Middle frontal gyrus (tissue), 1 donor: ENCODE measurements at regions not wholly inside any gene's neighbourhood (a gene's known extent, or its start where the extent isn't known, plus 50 kb on each side); places are given as distances from the start of the nearest gene placed in this dataset.

ENCODE experiments used
- DNase-seq: peaks from one replicate; pipeline ENCODE4 v3.0.0-alpha.2; 2015; ENCODE audit warnings: low spot score; ENCODE audit errors: extremely low spot score

DNA sequence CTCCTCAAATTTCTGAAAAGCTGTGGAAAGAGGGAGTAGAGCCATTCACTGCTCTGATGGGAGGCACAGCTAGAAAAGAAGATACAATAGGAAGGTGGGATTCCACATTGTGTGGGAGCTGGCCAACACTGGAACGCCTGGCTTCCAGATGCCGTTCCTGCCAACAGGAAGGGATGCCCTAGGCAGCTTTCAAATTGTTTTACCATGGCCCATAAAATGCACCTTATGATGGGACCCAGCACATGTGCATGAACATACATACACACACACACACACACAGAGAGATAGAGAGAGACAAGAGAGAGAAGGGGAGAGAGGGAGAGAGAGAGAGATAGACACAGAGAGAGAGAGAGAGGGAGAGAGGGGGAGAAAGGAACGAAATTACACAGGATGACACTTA lies 86.1 kb upstream of the BZW1 start:
- no peak for DNase-seq

DNA sequence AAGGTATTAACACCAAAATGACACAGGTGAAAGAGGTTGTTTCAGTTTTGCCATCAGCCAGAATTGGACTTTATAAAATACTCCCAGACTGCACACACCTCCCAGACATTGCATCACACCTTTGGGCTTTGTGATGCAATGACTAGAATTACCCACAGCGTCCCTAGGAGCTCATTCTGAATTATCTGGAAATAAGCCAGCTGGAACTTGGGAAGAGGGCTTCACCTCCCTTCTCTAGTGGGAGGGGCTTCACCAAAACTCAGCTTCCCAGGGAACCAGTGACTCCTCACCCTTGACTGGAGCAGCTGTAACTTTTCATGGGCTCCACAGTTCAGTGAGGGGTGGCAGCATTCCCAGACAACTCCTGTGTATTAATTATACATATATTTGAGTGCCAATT lies 83.1 kb upstream of the BZW1 start:
- no peak for DNase-seq

DNA sequence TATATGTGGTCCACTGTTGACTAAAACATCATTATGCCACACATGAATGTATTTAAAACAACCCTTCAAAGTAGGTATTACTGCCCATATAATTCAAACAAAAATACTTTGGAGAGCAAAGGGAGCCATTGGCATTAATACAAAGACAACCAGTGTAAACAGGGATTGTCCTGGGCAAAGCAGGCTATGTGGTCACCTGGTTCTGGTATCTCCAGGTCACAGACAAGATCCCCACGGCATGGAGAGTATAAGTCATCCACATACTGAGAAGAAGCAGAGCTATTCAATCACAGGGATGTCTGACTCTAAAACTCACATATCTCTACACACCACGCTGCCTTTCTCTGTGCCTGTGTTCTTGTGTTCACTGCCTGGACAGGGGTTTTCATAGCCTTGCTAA lies 81.4 kb upstream of the BZW1 start:
- no peak for DNase-seq

DNA sequence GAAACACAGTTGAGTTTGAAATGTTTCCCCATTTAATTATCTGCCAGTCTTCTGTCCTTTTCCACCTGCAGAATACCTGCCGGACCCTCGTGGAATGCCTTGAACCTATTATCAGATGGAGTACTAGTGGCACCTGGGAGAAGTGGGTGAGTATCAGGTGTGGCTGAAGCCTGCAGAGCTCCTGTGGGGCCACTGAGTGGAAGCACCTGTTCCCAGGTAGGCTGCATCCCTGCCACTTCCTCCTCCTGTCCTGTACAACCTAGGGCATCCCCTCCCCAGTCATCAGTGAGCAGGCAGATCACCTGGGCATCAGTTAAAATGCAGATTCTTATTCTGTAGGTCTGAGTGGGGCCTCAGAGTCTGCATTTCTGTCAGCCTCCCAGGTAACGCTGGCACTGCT lies 80.8 kb upstream of the BZW1 start:
- DNase-seq = no peak

GRCh38 chr2:200732866-200733265 lies 78.8 kb upstream of the BZW1 start:
- no peak for DNase-seq

DNA sequence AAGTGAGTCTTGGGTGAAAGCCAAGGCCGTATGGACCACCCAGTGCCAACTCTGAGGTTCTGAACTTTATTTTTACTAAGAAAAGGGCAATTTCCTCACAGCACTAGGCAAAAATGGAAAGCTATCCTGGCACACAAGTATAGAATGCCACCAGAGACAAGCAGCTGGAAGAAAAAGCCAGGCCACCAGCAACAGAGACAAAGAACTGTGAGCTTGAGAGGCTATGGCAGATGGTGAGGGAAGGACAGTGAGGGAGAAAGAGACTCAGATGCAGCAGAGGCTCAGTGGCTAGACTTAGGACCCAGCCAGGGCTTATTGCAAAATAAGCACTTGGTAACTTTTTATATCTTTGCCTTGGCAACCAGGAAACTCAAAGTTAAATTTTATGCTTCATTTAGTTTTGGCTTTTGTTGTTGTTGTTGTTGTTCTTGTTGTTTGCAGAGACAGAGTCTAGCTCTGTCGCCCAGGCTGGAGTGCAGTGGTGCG lies 78.0 kb upstream of the BZW1 start:
- no peak for DNase-seq

DNA sequence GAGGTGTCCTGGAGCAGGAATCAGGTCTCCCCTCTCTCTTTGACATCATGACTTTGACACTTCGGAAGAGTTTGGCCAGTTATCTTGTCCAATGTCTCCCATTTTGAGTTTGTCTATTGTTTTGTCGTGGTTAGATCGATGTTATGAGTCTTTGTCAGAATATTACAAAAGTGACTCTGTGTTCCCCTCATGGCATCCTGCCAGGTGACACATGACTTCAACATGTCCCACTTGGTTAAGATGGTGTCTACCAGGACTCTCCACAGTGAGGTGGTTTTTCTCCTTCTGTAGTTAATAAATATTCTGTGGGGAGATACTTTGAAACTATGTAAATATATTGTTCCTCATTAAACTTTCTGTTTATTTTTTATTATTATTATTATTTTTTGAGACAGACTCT lies 76.6 kb upstream of the BZW1 start:
- DNase-seq = peak; percentile 48

DNA sequence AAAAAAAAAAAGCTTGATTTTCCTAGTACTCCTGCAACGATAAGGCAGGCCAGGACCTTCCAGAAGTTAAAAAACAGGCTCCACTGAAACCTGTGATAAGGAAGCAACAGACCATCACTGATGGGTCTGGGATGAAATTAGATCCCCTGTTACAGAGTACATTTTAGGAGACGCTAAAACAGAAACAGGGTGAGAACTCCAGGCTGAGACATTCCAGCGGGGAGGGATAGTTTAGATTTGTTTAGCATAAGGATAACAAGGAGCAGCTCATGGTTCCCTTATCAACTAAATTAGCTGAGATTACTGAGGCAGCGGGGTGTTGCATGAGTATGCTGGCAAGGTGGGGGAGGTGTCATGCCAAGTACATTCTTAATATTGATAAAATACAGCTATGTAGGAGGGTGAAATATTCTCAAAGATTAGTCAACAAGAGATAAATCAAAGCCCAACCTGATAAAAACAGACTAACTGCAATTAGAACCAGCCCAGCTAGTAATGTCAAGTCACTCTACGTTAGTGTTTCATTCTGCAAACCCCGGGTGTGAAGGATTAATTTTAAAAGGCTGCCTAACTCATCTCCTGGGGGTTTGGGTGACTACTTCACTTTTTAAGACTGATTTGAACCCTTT lies 75.0 kb upstream of the BZW1 start:
- no peak for DNase-seq

- DNase-seq = no peak
These were observed 74.1 kb upstream of the BZW1 start for GRCh38 chr2:200737585-200737984.

GRCh38 chr2:200738590-200738989 lies 73.1 kb upstream of the BZW1 start:
- DNase-seq = no peak

- DNase-seq = no peak
These were observed 70.8 kb upstream of the BZW1 start for GRCh38 chr2:200740907-200741306.

DNA sequence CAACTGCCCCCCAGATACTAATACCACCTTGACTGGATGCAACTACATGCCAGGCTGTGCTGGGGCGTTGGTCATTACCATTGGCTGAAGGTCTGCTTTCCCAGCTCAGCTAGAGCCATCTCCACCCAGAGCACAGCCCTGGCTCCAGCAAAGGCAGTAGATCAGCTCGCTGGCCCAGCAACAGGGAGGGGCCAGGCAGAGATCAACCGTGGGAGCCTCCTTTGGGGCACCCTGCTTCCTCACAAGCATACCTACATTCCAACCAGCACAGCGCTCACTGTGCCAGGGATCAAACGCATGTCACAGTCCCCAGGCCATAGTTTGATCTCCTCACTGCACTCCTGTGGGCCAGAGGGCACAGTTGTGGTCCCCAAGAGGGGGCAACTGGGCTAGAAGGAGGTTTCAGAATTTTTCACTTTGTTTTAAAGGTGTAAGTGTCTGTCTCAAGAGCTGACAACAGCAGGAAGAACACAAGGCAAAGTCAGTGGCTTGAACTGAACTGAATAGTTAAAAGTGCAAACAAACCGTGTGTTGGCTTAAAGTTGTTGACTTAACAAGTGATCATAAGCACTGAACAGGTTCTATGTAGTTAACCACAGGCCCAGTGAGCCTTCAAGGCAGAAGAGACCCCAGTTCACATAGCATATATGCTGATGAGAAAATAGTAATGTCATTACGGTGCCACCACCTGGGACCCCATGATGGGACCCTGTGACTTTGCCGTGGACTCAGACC lies 70.1 kb upstream of the BZW1 start:
- DNase-seq = no peak

- no peak for DNase-seq
These were observed 69.3 kb upstream of the BZW1 start for GRCh38 chr2:200742426-200742825.

DNA sequence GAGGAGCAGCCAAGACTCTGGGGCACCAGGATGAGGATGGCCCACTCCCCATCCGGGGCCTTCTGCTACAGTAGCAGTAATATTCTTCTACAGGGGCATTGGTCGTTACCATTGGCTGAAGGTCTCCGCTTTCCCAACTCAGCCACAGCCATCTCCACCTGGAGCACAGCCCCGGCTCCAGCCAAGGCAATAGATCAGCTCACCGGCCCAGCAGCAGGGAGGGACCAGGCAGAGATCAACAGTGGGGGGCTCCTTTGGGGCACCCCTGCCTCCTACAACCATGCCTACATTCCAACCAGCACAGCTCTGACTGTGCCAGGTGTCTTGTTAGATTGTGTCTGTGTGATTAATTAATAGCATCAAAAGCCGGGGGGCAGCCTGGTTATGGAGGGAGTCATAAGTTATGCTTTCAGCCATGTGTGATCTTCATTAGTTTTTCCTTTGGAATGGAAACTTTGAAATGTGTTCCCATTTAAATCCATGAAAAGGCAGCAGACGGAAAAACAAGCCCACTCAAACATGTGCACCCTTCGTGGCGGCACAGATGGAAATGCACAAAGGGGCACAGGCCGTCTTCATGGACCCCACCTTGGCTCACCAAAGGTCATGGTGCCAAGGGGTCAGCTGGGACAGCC lies 68.6 kb upstream of the BZW1 start:
- no peak for DNase-seq

- no peak for DNase-seq
These were observed 67.5 kb upstream of the BZW1 start for GRCh38 chr2:200744201-200744602.

GRCh38 chr2:200746301-200746700 lies 65.4 kb upstream of the BZW1 start:
- no peak for DNase-seq

- no peak for DNase-seq
These were observed 63.8 kb upstream of the BZW1 start for GRCh38 chr2:200747668-200748618.

GRCh38 chr2:200748779-200749178 lies 62.9 kb upstream of the BZW1 start:
- DNase-seq = no peak

GRCh38 chr2:200749631-200750322 lies 61.9 kb upstream of the BZW1 start:
- DNase-seq = no peak

DNA sequence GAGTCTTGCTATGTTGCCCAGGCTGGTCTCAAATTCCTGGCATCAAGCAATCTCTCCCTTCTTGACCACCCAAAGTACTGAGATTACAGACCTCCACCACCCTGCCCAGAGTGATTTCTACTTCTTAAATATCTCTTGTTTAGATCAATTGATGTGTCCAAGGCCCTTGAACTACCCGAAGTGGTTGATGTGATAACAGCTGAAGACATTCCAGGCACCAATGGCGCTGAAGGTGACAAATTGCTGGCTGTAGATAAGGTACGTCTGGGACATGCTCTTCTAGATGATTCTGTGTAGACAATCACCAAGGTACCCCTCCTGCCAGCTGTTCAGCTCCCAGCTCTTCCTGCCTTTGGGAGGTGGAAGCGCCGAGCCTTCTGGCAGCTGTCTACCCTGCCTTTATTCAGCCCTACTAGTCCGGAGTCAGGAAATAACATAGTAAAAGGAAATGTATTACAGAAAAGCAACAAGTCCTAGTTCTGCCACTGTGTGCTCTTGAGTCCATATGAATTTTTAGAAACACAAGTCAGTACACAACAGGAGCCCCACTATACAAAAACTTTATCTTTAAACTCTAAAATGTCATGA lies 61.3 kb upstream of the BZW1 start:
- DNase-seq = no peak

- DNase-seq = no peak
These were observed 59.9 kb upstream of the BZW1 start for GRCh38 chr2:200751786-200752185.
